GM23248 (cell line): ENCODE measurements at regions not wholly inside any gene's neighbourhood (a gene's known extent, or its start where the extent isn't known, plus 50 kb on each side); places are given as distances from the start of the nearest gene placed in this dataset.

Experiments used
- EZH2 ChIP-seq: fragments of 200-600 bp; sonication (generic); IDR thresholded peaks from 2 replicates; pipeline ENCODE4 v1.6.1; 2018; ENCODE audit warnings: antibody characterized with exemption, mild to moderate bottlenecking; ENCODE audit not compliant: insufficient read depth, poor library complexity, severe bottlenecking
- EZH2phosphoT487 ChIP-seq: fragments of 200-600 bp; sonication (generic); IDR thresholded peaks from 2 replicates; pipeline ENCODE4 v1.6.1; 2018; ENCODE audit warnings: antibody characterized with exemption, moderate library complexity, mild to moderate bottlenecking, low read depth; ENCODE audit not compliant: insufficient read depth

DNA sequence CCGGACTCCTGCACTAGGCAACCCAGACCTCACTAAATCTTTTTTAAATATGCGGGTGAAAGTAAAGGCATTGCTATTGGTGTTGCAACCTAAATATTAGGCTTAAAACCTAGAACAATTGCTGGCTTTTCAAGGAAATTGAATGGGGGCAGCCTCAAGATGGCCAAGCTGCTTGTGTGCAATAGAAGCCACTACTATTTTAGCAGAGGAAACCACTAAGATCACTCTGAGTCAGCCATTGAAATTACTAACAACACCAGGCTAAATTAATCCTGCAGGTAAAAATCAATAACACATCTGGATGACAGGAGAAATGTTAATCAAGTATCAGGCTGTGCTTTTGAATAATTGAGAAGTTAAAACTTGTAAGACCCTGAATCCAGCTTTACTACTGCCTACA lies 348.0 kb downstream of the RPS4Y2 start:
- no peak for TF ChIP-seq EZH2
- no peak for TF ChIP-seq EZH2phosphoT487
